Colonic mucosa (tissue), 4 donors: ENCODE measurements at regions not wholly inside any gene's neighbourhood (a gene's known extent, or its start where the extent isn't known, plus 50 kb on each side); places are given as distances from the start of the nearest gene placed in this dataset.

Source experiments
- DNase-seq: peaks from one replicate; pipeline ENCODE4 v3.0.0-alpha.2; 2020
- H3K27ac ChIP-seq: fragments of 200-600 bp; one replicate; pipeline ENCODE4 v1.8.0; 2021
- H3K27me3 ChIP-seq: fragments of 200-600 bp; one replicate; pipeline ENCODE4 v1.8.0; 2021
- H3K36me3 ChIP-seq: fragments of 200-600 bp; one replicate; pipeline ENCODE4 v1.8.0; 2021
- H3K4me1 ChIP-seq: fragments of 200-600 bp; one replicate; pipeline ENCODE4 v1.8.0; 2021; ENCODE audit warnings: mild to moderate bottlenecking
- H3K4me3 ChIP-seq: fragments of 200-600 bp; one replicate; pipeline ENCODE4 v1.8.0; 2021
- H3K9ac ChIP-seq, 2 donors: one replicate each; pipeline ENCODE4 v1.7.0; 2013; ENCODE audit warnings: control low read depth in 2 of 2, low read depth in 2 of 2, low read length in 2 of 2
- H3K9me3 ChIP-seq: fragments of 200-600 bp; one replicate; pipeline ENCODE4 v1.8.0; 2021
- intact Hi-C: fragments of 100-400 bp; cut with DNase I; formaldehyde crosslinking; loops from one replicate; pipeline ENCODE4 v1.14.1; 2022
- TF ChIP-seq, protein P1 (sequence below): fragments of 200-600 bp; IDR thresholded peaks from one replicate; pipeline ENCODE4 v1.8.0; 2022; ENCODE audit warnings: antibody characterized with exemption, mild to moderate bottlenecking
- donor health status: healthy.
- donor health status: DM: no; HTN: no; CAD: no.
- donor health status: DM: no; HTN: no; CAD: no.

GRCh38 chr4:130812117-130812765 is 1716.3 kb downstream of the C4orf33 start:
- no peak overlapping the region for H3K4me3 ChIP-seq
- H3K9ac ChIP-seq = no peak overlapping the region
- H3K36me3 ChIP-seq = no peaks in the 10 kb centered on the region
- TF ChIP-seq, protein P1, sequence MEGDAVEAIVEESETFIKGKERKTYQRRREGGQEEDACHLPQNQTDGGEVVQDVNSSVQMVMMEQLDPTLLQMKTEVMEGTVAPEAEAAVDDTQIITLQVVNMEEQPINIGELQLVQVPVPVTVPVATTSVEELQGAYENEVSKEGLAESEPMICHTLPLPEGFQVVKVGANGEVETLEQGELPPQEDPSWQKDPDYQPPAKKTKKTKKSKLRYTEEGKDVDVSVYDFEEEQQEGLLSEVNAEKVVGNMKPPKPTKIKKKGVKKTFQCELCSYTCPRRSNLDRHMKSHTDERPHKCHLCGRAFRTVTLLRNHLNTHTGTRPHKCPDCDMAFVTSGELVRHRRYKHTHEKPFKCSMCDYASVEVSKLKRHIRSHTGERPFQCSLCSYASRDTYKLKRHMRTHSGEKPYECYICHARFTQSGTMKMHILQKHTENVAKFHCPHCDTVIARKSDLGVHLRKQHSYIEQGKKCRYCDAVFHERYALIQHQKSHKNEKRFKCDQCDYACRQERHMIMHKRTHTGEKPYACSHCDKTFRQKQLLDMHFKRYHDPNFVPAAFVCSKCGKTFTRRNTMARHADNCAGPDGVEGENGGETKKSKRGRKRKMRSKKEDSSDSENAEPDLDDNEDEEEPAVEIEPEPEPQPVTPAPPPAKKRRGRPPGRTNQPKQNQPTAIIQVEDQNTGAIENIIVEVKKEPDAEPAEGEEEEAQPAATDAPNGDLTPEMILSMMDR = no peak
- H3K27me3 ChIP-seq = no peaks in the 10 kb centered on the region
- no peak for DNase-seq
- no peak overlapping the region for H3K27ac ChIP-seq
- intact Hi-C loops = no loop called here
- H3K4me1 ChIP-seq = no peaks in the 10 kb centered on the region
- no peaks in the 10 kb centered on the region for H3K9me3 ChIP-seq

- H3K4me1 ChIP-seq = no peaks in the 10 kb centered on the region
- intact Hi-C loops = no loop called here
- H3K9ac ChIP-seq = no peak overlapping the region
- no peaks in the 10 kb centered on the region for H3K9me3 ChIP-seq
- no peaks in the 10 kb centered on the region for H3K36me3 ChIP-seq
- TF ChIP-seq, protein P1 = no peak
- H3K27me3 ChIP-seq = no peaks in the 10 kb centered on the region
- DNase-seq = no peak
- H3K27ac ChIP-seq = no peak overlapping the region
- H3K4me3 ChIP-seq = no peak overlapping the region
Observed at GRCh38 chr4:130814896-130815295, 1718.9 kb downstream of the C4orf33 start.

DNA sequence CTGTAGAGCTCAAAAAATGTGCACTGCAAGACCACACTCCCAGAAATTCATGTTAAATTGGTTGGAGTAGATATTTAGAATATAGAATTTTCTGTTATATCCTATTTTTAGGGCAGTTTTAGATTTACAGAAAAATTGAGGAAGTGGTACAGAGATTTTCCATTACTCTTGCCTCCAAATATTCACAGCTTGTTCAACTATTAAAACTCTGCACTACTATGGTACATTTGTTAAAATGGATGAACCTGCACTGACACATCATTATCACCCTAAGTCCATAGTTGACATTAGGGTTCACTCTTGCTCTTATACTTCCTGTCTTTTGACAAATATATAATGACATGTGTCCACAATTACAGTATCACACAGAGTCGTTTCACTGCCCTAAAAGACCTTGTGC is 1724.5 kb downstream of the C4orf33 start:
- Histone ChIP-seq H3K36me3 (no peaks in the 10 kb centered on the region), H3K4me3 (no peak overlapping the region), H3K4me1 (no peaks in the 10 kb centered on the region), H3K27ac (no peak overlapping the region), H3K27me3 (no peaks in the 10 kb centered on the region), H3K9ac (no peak overlapping the region), H3K9me3 (no peaks in the 10 kb centered on the region)
- no peak for DNase-seq
- TF ChIP-seq, protein P1 = no peak
- intact Hi-C loops = no loop called here

DNA sequence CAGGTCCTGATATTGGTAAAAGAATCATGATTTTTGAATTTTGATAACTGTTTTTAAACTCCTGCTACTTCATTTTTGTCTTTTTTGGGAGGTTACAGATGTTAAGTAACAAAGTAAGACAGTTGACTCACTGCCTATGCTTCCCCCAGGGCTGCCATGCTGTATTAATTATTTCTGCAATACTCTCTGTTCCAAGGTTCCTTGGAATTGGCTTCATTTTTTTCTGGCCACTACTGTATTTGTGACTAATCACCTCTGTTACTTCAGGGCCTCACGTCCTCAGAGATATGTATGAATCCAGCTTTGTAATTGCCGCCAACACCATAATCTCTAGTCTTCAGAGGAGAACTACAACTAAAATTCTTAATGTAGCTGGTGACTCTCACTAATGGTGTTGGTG is 1729.3 kb downstream of the C4orf33 start:
- no peak for DNase-seq
- Histone ChIP-seq H3K9ac (no peak overlapping the region), H3K9me3 (no peaks in the 10 kb centered on the region), H3K4me3 (no peak overlapping the region), H3K27ac (no peak overlapping the region), H3K27me3 (no peaks in the 10 kb centered on the region), H3K4me1 (no peaks in the 10 kb centered on the region), H3K36me3 (no peaks in the 10 kb centered on the region)
- intact Hi-C loops = no loop called here
- TF ChIP-seq, protein P1 = no peak

DNA sequence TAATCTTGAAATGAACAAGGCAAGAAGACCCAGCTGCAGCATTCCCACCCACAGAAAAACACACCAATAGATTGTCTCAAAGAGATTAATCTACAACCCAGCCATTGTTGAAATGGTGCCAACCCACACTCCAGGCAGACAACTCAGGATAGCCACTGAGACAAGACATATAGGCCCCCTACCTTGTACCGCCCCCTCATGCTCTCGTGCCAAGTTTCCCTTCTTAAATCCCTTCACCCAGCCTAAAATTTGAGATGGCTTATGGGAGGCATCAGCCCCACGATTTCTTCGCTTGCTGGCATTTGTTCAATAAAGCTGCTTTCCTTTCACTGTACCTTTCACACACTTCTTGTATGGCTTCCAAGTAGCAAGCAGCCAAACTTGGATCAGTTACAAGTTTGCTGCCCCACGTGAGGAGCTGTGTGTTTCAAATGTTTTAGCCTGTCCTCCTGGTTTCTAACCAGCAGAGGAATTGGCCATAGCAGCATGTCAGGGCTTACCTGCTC is 1754.1 kb downstream of the C4orf33 start:
- Histone ChIP-seq H3K4me1 (no peaks in the 10 kb centered on the region), H3K27ac (no peak overlapping the region), H3K9ac (no peak overlapping the region), H3K4me3 (no peak overlapping the region), H3K27me3 (no peaks in the 10 kb centered on the region), H3K9me3 (no peaks in the 10 kb centered on the region), H3K36me3 (no peaks in the 10 kb centered on the region)
- TF ChIP-seq, protein P1 = no peak
- intact Hi-C loops = no loop called here
- no peak for DNase-seq
